ENCODE measurements at regions not wholly inside any gene's neighbourhood (a gene's known extent, or its start where the extent isn't known, plus 50 kb on each side); places are given as distances from the start of the nearest gene placed in this dataset.
"Not testable (repeated sequence)": the region's sequence is repeated elsewhere in the genome, so short reads cannot be mapped to it uniquely, and the experiment has no call there.

- no peak for DNase-seq (ENCODE audit: low read depth)
These were observed 578.7 kb upstream of the NETO1 start for GRCh38 chr18:73446502-73446901.

DNA sequence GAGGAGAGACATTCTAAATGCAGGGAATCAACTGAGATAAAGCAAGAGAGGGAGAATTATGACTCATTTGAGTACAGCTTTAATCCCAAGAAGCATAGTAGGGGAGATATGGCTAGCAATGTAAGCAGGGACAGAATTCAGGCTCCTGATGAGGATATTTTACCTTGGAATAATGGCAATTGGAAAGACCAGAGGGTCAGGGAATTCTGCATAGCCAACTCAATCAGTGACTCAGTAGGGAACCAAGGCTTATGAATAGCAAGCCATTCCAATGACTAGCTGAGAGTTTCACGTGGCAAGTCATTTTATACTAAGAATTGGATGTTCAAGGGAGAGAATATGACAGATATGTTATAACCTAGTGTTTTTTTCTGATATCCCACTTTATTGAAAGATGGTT is 563.8 kb upstream of the NETO1 start:
- no peak for DNase-seq (ENCODE audit: low read depth)

- DNase-seq (ENCODE audit: low read depth), result no peak
These were observed 553.2 kb upstream of the NETO1 start for GRCh38 chr18:73421010-73421409.

DNA sequence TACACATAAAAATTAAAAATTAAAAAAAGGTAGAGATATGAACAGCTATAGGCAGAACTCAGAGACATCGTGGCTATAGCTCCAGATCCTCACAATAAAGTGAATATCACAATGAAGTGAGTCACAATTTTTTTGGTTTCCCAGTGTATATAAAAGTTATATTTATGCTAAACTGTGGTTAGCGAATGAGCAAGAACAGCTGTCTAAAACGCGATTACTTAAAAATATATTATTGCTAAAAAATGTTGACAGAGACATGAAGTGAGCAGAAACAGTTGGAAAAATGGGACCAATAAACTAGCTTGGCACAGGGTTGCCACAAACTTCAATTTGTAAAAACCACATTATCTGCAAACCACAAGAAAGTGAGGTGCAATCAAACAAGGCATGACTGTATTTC is 551.7 kb upstream of the NETO1 start:
- DNase-seq (ENCODE audit: low read depth), result no peak

DNA sequence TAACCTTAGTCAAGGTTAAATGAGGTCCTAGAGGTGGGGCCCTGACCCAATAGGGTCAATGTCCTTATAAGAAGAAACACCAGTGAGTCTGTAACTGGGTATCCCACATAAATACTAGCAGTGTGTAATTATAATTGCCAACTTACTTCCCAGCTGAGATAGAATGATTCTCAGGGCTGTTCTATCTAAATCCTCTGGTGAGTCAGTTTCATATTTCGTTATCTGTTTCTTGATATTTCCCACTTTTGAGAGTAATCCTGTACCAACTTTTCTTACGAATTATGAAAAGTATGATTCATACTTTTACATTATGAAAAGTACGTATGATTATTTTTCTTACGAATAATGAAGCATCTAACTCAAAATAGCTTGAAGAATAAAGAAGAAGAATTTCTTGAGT is 546.8 kb upstream of the NETO1 start:
- DNase-seq (ENCODE audit: low read depth), result no peak

DNA sequence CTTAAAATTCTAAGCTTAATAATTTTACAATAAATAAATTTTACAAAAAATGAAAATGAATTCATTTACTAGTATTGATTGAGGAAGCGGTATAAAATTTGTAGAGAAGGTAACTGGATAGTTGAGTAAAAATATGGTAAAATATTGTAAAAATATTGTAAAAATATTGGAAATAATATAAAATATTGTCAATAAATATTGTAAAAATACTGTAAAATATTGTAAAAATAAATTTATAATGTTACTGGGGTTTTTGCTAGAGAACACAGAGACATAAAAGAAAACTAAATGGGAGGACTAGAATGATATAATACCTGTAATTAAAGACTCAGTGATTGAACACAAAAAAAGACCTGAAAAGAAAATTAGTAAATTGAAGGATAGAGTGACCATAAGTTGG is 546.3 kb upstream of the NETO1 start:
- no peak for DNase-seq (ENCODE audit: low read depth)

- no peak for DNase-seq (ENCODE audit: low read depth)
These were observed 541.5 kb upstream of the NETO1 start for GRCh38 chr18:73409242-73409641.

DNA sequence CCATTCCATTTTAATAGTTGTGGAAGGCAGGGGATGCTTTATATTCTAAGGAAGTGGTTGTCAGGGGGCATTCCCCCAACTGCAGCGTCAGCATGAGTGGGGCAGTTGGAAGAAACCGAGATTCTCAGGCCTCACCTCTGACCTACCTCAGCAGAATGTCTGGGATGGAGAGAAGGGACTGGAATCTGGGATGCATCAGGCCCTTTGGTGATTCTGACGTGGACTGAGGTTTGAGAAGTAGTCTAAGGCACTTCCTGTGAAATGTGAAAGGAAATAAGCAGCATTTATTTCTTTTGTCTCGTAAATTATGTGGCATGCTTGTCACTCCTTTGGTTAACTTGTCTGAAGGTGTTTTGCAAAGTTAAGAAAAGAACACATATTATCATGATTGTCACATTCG is 540.7 kb upstream of the NETO1 start:
- no peak for DNase-seq (ENCODE audit: low read depth)

- DNase-seq (ENCODE audit: low read depth), result no peak
These were observed 539.7 kb upstream of the NETO1 start for GRCh38 chr18:73407506-73407905.

DNA sequence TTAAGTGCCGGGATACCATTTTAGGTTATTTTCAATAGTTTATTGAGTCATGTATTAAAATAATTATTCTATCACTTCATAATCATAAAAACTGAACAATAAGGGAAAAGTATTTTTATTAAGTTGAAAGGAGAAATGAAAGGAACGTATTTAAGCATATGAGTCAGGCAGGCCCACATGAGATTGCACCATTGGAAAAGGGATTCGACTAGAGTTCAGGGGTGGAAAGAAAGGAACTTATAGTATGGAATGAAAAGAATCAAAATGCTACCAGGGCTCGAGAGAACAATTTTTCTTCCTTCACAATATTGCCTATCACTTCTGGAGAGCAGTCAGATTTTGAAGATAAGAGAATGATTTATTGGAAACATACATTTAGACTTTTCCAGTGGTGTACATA is 516.5 kb upstream of the NETO1 start:
- DNase-seq (ENCODE audit: low read depth), result no peak

- DNase-seq (ENCODE audit: low read depth), result no peak
These were observed 513.9 kb upstream of the NETO1 start for GRCh38 chr18:73381699-73382036.

- DNase-seq (ENCODE audit: low read depth), result no peak
These were observed 513.4 kb upstream of the NETO1 start for GRCh38 chr18:73381016-73381698.

DNA sequence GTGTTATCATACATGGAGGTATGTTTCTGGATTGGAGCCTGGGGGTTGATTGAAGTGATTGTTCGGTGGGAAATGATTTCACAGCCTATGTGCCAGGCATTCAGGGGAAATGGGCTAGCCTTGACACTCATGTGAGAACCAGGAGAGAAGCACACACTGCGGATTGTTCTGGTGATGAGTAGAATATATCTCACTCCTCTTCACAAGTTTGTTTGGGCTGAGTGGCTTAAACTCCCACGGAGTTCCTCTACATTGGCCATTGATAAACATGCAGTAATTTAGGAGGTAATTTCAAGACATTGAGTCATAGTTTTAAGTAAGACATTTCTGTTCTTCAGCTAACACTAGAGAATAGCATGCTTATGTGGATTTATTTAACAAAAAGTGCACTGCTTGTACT is 498.9 kb upstream of the NETO1 start:
- no peak for DNase-seq (ENCODE audit: low read depth)

DNA sequence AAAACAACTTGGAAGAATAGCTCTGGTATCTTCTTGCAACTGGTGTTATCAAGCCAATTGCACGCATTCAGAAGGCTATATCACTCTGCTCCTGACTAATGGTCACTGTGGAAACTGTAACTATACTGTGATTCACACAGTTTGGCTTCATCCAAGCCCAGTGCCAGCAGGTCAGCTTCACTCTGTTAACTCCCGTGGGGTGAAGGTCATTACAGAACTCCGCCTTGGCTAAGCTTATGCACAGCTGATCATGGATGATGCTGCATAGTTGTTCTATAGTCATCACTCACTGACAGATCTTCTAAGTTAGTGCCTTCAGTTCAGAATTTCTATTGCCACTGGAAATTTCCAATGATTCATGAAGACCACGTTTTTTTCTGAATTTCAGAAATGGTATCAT is 497.2 kb upstream of the NETO1 start:
- no peak for DNase-seq (ENCODE audit: low read depth)

- no peak for DNase-seq (ENCODE audit: low read depth)
These were observed 487.3 kb upstream of the NETO1 start for GRCh38 chr18:73355121-73355520.

- no peak for DNase-seq (ENCODE audit: low read depth)
These were observed 484.8 kb upstream of the NETO1 start for GRCh38 chr18:73352546-73352945.

DNA sequence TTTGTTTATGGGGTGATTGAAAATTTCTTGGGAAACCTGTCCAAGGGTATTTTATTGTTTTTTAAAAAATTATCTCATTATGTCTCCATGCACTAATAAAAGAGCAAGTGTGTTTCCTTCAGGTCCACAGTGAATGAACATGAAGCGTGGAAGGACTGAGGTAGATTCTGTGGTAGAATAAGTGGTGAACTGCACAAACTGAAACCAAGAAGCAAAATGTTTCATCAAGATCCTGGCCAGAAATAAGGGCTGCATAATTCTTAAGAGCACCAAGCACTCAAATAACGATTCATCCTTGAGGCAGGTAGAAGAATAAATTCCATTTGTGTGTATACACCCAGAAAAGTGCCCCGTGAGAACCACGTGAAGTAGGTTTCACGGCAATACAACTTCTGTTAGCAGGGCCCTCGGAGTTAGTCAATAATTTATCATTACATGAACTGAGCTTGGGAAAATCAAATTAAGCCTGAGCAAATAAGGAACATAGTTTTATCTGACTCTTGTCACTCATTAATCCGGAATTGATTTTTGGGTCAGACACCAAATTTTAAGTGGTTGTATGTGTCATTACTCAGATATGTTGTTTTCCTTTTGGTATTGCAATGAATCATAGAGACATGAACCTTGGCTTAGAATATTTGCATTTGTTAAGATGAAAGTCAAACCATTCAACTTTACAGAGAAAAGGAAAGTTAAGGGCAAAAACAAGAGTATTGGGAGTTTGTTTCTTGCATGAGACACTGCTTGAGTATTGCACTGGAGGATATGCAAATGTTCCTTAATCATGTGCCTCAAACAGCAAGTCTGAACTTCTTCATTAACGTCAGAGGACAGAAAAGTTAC is 472.6 kb upstream of the NETO1 start:
- no peak for DNase-seq (ENCODE audit: low read depth)

DNA sequence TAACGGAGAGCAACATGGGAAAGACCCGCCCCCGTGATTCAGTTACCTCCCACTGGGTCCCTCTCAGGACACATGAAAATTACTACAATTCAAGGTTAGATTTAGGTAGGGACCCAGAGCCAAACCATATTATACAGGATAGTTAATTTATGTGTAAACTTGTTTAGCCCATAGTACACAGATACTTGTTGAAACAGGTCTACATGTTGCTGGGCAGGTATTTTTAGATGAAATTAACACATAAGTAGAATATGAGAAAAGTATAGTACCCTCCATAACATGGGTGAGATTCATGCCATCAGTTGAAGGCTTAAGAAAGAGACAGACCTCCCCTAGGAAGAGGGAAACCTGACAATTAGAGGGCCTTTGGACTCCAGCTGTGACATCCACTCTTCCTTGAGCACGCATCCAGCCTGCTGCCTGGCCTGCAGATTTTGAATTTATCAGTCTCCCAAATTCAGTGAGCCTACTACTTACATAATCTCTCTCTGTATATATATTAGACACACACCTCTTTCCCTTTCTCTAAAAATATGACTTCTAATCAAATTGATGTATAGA is 463.5 kb upstream of the NETO1 start:
- DNase-seq (ENCODE audit: low read depth), result no peak

DNA sequence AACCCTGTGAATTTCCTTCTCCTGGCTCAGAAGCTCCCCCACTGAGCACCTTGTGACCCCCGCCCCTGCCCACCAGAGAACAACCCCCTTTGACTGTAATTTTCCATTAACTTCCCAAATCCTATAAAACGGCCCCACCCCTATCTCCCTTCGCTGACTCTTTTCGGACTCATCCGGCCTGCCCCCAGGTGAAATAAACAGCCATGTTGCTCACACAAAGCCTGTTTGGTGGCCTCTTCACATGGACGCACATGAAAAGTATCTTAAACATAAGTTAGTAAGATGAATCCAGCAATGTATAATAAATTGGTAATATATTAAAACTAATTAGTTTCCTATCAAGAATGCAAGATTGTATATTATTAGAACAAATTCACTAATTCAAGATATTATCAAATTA is 462.3 kb upstream of the NETO1 start:
- DNase-seq (ENCODE audit: low read depth), result not testable (repeated sequence)

DNA sequence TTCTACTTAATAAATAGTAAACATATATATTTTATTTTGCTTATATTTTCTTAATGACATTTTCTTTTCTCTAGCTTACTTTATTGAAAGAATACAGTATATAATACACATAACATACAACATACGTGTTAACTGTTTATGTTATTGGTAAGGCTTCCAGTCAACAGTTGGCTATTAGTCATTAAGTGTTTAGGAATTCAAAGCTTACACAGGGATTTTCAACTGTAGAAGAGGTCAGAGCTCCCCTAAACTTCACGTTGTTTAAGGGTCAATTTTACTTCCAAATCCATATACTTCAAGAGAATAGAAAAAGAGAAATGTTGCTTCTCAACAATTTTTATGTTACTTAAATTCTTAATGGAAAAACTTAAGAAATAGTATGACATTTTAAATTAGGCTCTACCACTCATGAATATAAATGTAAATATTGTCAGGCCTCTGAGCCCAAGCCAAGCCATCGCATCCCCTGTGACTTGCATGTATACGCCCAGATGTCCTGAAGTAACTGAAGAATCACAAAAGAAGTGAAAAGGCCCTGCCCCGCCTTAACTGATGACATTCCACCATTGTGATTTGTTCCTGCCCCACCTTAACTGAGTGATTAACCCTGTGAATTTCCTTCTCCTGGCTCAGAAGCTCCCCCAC is 456.5 kb upstream of the NETO1 start:
- not testable (repeated sequence) for DNase-seq (ENCODE audit: low read depth)

GRCh38 chr18:73318739-73319479 is 451.1 kb upstream of the NETO1 start:
- DNase-seq (ENCODE audit: low read depth), result no peak

DNA sequence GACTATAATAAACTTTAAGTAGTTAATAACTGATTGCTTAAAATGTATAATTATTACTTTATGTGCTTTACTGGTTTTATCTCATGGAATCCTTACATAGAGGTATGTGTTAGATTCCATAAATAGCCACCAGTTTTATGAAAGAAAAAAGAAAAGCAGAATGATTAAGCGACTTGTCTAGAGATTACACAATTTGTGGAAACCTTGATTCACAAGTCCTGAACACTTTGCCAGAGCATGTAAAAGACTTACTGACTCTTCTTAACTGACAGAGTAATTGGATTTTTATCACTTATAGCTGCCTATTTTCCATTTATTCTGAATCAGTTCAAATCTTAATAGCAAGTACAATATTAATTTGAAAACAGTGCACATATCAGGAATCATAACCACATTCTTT is 448.7 kb upstream of the NETO1 start:
- DNase-seq (ENCODE audit: low read depth), result no peak

Measured in CMK (cell line).